ENCODE measurements at regions not wholly inside any gene's neighbourhood (a gene's known extent, or its start where the extent isn't known, plus 50 kb on each side); places are given as distances from the start of the nearest gene placed in this dataset.

GRCh38 chr20:48275286-48276020 is 490.2 kb upstream of the SULF2 start:
- no peak for DNase-seq (ENCODE audit: low spot score)

- no peak for DNase-seq (ENCODE audit: low spot score)
Observed at GRCh38 chr20:48273843-48274242, 488.6 kb upstream of the SULF2 start.

GRCh38 chr20:48270885-48271284 is 485.6 kb upstream of the SULF2 start:
- no peak for DNase-seq (ENCODE audit: low spot score)

GRCh38 chr20:48267860-48268633 is 482.8 kb upstream of the SULF2 start:
- DNase-seq (ENCODE audit: low spot score), result no peak

GRCh38 chr20:48266571-48266970 is 481.3 kb upstream of the SULF2 start:
- DNase-seq (ENCODE audit: low spot score), result no peak

GRCh38 chr20:48265791-48266190 is 480.5 kb upstream of the SULF2 start:
- no peak for DNase-seq (ENCODE audit: low spot score)

GRCh38 chr20:48262955-48263354 is 477.7 kb upstream of the SULF2 start:
- DNase-seq (ENCODE audit: low spot score), result no peak

- DNase-seq (ENCODE audit: low spot score), result no peak
Observed at GRCh38 chr20:48262466-48262865, 477.2 kb upstream of the SULF2 start.

- no peak for DNase-seq (ENCODE audit: low spot score)
Observed at GRCh38 chr20:48261398-48261910, 476.2 kb upstream of the SULF2 start.

GRCh38 chr20:48260129-48260756 is 475.0 kb upstream of the SULF2 start:
- DNase-seq (ENCODE audit: low spot score), result peak; percentile 17

GRCh38 chr20:48259456-48259855 is 474.2 kb upstream of the SULF2 start:
- no peak for DNase-seq (ENCODE audit: low spot score)

GRCh38 chr20:48257833-48258232 is 472.6 kb upstream of the SULF2 start:
- no peak for DNase-seq (ENCODE audit: low spot score)

GRCh38 chr20:48247961-48248360 is 462.7 kb upstream of the SULF2 start:
- DNase-seq (ENCODE audit: low spot score), result no peak

GRCh38 chr20:48246061-48246790 is 460.9 kb upstream of the SULF2 start:
- DNase-seq (ENCODE audit: low spot score), result no peak

GRCh38 chr20:48242623-48243022 is 457.3 kb upstream of the SULF2 start:
- DNase-seq (ENCODE audit: low spot score), result no peak

- DNase-seq (ENCODE audit: low spot score), result no peak
Observed at GRCh38 chr20:48241482-48241881, 456.2 kb upstream of the SULF2 start.

- peak; percentile 44 for DNase-seq (ENCODE audit: low spot score)
Observed at GRCh38 chr20:48238781-48239180, 453.5 kb upstream of the SULF2 start.

GRCh38 chr20:48238326-48238725 is 453.0 kb upstream of the SULF2 start:
- peak; percentile 81 for DNase-seq (ENCODE audit: low spot score)

- DNase-seq (ENCODE audit: low spot score), result no peak
Observed at GRCh38 chr20:48236000-48236970, 451.0 kb upstream of the SULF2 start.

GRCh38 chr20:48234951-48235350 is 449.7 kb upstream of the SULF2 start:
- no peak for DNase-seq (ENCODE audit: low spot score)
